ENCODE measurements at regions not wholly inside any gene's neighbourhood (a gene's known extent, or its start where the extent isn't known, plus 50 kb on each side); places are given as distances from the start of the nearest gene placed in this dataset.
"Not testable (repeated sequence)": the region's sequence is repeated elsewhere in the genome, so short reads cannot be mapped to it uniquely, and the experiment has no call there.

DNA sequence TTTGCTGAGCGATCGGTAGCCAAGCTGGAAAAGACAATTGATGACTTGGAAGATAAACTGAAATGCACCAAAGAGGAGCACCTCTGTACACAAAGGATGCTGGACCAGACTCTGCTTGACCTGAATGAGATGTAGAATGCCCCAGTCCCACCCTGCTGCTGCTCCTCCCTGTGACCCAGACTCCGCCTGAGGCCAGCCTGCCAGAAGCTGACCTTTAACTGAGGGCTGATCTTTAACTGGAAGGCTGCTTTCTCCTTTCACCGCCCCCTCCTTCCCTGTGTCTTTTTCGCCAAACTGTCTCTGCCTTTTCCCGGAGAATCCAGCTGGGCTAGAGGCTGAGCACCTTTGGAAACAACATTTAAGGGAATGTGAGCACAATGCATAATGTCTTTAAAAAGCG lies 109.0 kb upstream of the TOX3 start:
- not testable (repeated sequence) for TF ChIP-seq THAP11 (CRISPR knock-in tag; IDR thresholded peaks at IDR 0.05); ZNF3 (CRISPR knock-in tag; IDR thresholded peaks at IDR 0.05); ZNF432 (CRISPR knock-in tag; IDR thresholded peaks at IDR 0.05; ENCODE audit: borderline replicate concordance); EZH2 (conservative IDR thresholded peaks at IDR 0.05; ENCODE audit: low read depth, low read length); MYC (CRISPR knock-in tag; IDR thresholded peaks at IDR 0.05; ENCODE audit: borderline replicate concordance); TBP (CRISPR knock-in tag; IDR thresholded peaks at IDR 0.05); EP300 (IDR thresholded peaks at IDR 0.05; ENCODE audit: low read depth in 2 of 2, low read length in 2 of 2); EP300 (CRISPR knock-in tag; IDR thresholded peaks at IDR 0.05; ENCODE audit: borderline replicate concordance)
- TF ChIP-seq, protein P1, sequence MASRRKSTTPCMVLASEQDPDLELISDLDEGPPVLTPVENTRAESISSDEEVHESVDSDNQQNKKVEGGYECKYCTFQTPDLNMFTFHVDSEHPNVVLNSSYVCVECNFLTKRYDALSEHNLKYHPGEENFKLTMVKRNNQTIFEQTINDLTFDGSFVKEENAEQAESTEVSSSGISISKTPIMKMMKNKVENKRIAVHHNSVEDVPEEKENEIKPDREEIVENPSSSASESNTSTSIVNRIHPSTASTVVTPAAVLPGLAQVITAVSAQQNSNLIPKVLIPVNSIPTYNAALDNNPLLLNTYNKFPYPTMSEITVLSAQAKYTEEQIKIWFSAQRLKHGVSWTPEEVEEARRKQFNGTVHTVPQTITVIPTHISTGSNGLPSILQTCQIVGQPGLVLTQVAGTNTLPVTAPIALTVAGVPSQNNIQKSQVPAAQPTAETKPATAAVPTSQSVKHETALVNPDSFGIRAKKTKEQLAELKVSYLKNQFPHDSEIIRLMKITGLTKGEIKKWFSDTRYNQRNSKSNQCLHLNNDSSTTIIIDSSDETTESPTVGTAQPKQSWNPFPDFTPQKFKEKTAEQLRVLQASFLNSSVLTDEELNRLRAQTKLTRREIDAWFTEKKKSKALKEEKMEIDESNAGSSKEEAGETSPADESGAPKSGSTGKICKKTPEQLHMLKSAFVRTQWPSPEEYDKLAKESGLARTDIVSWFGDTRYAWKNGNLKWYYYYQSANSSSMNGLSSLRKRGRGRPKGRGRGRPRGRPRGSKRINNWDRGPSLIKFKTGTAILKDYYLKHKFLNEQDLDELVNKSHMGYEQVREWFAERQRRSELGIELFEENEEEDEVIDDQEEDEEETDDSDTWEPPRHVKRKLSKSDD (CRISPR knock-in tag; IDR thresholded peaks at IDR 0.05; ENCODE audit: low read depth): not testable (repeated sequence)
